ENCODE measurements at regions not wholly inside any gene's neighbourhood (a gene's known extent, or its start where the extent isn't known, plus 50 kb on each side); places are given as distances from the start of the nearest gene placed in this dataset.

- H3K4me3 ChIP-seq (replicated peaks in 1 of 2; ENCODE audit: low read depth in 2 of 2, low read length in 2 of 2): no peak overlapping the region
- peak; percentile 24 for TF ChIP-seq CTCF (IDR thresholded peaks at IDR 0.05; ENCODE audit: low read depth, low read length)
- DNase-seq (ENCODE audit: low read depth in 2 of 2): peak; percentile 8 to 59
Observed at GRCh38 chr3:18758047-18758704, 333.0 kb upstream of the SATB1 start.

- no peak for TF ChIP-seq CTCF (IDR thresholded peaks at IDR 0.05; ENCODE audit: low read depth, low read length)
- no peak overlapping the region for H3K4me3 ChIP-seq (replicated peaks in 1 of 2; ENCODE audit: low read depth in 2 of 2, low read length in 2 of 2)
- DNase-seq (ENCODE audit: low read depth in 2 of 2): no peak
Observed at GRCh38 chr3:18757476-18757875, 332.3 kb upstream of the SATB1 start.

GRCh38 chr3:18752273-18752934, 327.3 kb upstream of the SATB1 start:
- TF ChIP-seq CTCF (IDR thresholded peaks at IDR 0.05; ENCODE audit: low read depth, low read length): no peak
- DNase-seq (ENCODE audit: low read depth in 2 of 2): no peak
- H3K4me3 ChIP-seq (replicated peaks in 1 of 2; ENCODE audit: low read depth in 2 of 2, low read length in 2 of 2): no peak overlapping the region

GRCh38 chr3:18751514-18751913, 326.4 kb upstream of the SATB1 start:
- no peak for DNase-seq (ENCODE audit: low read depth in 2 of 2)
- no peak overlapping the region for H3K4me3 ChIP-seq (replicated peaks in 1 of 2; ENCODE audit: low read depth in 2 of 2, low read length in 2 of 2)
- TF ChIP-seq CTCF (IDR thresholded peaks at IDR 0.05; ENCODE audit: low read depth, low read length): no peak

GRCh38 chr3:18747383-18747782, 322.2 kb upstream of the SATB1 start:
- H3K4me3 ChIP-seq (replicated peaks in 1 of 2; ENCODE audit: low read depth in 2 of 2, low read length in 2 of 2): no peak overlapping the region
- DNase-seq (ENCODE audit: low read depth in 2 of 2): no peak
- TF ChIP-seq CTCF (IDR thresholded peaks at IDR 0.05; ENCODE audit: low read depth, low read length): no peak

GRCh38 chr3:18745472-18745871, 320.3 kb upstream of the SATB1 start:
- TF ChIP-seq CTCF (IDR thresholded peaks at IDR 0.05; ENCODE audit: low read depth, low read length): no peak
- no peak for DNase-seq (ENCODE audit: low read depth in 2 of 2)
- no peak overlapping the region for H3K4me3 ChIP-seq (replicated peaks in 1 of 2; ENCODE audit: low read depth in 2 of 2, low read length in 2 of 2)
